Activated CD4-positive, alpha-beta T cell treated with anti-CD3 and anti-CD28 coated beads, Interleukin-2, Interleukin-6, amounts not matched to agents 100 ng/mL and 50 ng/mL, durations not matched to agents 16 hours and 8 hours (primary cell): ENCODE measurements at regions not wholly inside any gene's neighbourhood (a gene's known extent, or its start where the extent isn't known, plus 50 kb on each side); places are given as distances from the start of the nearest gene placed in this dataset.
"Not testable (repeated sequence)": the region's sequence is repeated elsewhere in the genome, so short reads cannot be mapped to it uniquely, and the experiment has no call there.

Source experiments
- DNase-seq: peaks from one replicate; pipeline ENCODE4 v3.0.0-alpha.2; 2020

DNA sequence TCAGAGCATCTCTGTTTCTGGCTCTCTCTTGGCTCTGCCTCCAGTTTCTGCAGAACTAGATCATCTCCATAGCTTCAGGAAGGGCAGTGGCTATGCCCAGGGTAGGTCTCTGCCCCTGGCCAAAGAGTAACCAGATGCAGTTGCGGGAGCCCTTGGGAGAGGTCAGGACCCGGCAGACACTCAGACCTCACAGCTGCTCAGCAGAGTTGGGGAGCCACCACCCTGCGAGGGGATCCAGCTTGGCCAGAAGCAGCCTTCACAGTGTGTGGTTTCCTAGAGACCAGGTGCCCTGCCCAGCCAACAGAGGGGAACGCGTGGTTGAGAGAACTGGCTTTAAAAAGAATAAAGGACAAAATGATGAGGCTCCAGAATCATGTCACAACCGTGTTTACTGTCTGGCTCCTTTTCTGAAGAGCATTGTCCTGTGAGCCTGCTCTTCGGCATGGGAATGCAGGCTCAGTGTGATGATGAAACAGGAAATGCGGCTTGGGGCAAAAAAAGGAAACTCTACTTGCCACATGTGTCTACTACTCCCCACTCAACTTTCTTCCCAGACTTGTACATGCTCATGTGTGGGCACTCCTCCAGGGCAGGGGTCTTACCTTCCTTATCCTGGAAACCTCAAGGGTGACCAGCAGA is 243.1 kb downstream of the INHBA start:
- no peak for DNase-seq

DNA sequence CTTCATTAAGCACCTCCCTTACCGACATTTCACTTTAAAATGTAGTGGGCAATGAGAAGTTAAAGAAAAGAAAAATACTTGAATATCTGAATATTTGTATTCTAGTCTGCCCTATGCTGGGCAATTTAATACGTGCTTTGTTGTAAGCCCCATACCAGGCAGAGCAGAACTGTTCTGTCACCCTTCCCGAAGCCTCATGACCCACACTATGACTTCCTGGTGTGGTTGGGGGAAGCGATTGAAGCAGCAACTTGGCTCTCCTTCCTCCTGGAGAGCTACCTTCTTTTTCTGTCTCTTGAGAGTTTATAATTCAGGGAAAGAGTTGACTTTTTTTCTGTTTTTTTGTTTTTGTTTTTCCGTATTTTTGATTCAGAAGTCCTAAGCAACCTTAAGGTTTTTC is 243.7 kb downstream of the INHBA start:
- no peak for DNase-seq

DNA sequence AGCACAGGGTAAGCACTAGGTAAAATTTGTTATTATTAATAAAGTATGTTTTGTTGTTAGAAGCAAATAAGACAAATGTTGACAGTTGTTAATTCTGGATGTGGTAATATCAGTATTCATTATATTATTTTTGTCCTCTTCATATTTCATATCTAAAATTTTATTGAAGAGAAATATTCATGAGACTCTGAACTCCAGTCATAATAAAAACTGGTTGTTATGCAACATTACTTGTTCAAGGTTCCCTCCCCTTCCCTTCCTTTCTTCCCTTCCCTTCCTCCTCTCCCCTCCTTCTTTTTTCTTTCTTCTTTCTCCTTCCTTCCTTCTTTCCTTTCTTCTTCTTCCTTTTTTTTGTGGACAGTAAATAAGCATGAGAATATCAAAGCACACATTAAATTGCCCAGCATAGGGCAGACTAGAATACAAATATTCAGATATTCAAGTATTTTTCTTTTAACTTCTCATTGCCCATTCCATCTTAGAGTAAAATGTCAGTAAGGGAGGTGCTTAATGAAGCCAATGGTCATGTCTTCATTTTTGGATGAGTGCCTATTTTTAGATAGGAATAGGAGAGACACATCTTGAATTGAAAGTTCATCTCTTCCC is 245.0 kb downstream of the INHBA start:
- no peak for DNase-seq

DNA sequence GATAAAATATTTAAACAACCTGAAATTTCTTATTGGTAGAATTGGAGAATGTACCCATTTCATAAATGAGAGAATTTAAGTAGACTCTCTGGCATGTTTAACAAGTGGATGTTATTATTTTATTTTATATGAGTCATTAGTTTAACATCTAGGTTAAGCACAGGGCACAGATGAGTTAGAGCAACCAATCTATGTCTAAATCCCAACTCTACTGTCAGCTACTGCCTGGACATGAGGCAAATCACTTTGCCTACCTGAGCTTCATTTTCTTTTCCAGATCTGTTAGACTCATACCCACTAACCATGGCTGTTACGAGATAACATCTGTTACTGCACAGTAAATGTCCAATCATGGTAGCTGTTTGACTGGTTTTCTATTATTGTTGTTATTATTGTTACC is 251.1 kb downstream of the INHBA start:
- DNase-seq = no peak

DNA sequence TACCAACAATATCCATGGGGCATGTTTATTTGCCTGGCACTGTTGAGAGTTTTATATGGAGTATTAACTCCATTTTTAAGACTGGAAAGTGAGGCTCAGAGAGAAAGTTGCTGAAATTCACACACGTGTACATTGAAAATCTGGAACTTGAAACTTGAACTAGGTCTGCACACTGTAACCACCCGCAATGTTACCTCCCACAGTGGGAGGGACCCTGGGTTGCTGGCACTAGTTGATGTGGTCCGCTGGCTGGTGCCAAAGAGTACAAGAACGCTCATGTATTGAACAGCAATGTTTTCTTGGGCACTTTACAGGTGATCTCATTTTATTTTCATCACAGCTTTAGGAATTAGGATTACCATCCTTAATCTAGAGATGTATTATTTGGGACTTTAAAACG is 253.2 kb downstream of the INHBA start:
- DNase-seq = no peak

DNA sequence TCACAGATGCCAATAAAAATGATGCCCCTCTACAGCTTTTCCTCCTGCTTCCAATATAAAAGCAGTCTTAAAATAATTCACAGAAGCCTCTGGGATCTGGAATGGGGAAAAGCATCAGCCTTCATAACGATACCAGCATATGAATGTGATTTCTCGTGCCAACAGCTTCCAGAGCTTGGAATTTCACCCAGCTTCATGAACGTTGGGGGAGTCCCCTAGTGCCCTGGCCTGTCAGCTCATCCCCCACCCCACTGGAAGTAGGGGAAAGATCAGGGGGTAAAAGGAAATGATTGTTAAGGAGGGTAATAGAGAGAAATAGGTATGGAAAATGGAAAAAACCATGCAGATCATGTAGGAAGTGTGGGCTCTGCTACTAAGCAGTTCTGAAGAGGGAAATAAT is 253.6 kb downstream of the INHBA start:
- DNase-seq = no peak

DNA sequence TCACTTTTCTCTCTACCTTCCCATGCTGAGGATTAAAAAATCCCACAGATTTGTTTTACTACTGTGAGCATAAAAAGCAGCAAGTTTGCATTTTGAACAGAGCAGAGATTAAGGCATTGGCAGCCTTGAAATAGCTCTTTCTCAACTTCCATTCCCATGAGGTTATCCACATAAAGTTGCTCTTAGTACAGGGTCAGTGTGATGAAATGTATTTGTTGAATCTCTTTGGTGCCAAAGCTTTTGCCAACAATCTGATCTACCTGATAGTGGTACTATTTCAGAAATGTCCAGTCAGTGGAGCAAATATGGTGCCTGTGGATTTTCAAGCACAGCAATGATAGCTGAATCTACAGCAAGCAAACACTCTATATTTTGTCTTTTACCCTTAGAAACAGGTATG is 254.8 kb downstream of the INHBA start:
- no peak for DNase-seq

DNA sequence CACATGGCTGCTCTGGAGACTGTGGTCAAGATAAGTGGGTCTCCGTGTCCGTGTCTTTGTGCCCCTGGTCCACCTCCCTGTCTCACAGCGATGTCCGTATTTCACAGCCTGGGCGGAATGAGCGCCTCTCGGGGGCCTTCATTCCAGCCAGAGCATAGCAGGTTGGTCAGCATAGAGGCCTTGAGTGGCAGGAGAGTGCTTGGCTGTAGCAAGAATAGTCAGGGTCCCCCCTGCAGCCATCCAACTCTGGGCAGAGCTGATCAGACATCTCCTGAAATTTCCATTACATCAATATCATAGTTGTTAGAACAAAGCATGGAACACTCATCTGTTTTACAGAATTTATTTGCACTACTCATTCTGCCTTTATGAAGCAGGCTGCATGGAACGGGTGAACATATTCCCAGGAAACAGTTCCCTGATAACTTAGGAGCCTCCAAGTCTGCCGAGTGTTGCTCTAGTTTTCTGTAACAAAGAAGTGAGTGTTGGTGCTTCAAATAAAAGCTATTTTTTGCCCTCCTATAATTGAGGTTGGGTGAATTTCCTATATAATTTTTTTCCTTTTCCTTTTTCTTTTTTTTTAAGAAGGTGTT is 255.3 kb downstream of the INHBA start:
- no peak for DNase-seq

DNA sequence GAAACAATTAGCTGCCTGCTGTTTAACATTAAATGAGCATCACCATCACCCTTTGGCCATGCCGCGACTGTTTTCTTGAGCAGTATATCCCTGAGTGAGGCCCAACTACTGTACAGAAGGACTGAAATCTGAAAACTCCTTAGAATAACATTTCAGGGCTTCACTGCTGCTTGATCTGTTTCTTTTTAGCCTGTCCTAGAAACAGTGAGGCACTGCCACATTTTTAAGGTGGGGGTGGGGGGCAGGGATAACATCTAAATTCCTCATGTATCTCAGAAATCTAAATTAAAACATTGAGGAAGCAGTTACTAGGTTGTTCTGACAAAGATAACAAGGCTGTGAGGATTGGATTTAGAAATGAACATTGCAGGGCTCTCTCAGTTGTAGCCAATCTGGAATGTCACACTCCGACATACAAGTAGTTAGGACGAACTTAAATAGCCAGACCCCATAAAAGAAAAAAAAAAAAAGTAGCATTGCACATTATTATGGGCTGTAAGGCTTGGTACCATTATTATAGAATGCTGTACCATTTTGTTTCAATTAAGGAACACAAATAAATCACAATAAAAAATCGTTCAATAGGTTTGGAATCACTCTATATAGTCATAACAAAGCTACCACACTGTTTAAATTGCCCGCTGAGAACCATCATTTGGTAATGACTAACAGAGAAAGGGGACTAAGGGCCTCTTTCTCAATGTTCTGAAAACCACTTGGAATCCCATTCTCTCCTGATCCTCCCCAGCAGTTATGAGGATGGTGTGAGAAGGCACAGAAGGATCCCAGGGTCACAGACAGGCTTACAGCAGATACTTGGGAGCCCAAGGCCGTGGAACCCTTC is 256.1 kb downstream of the INHBA start:
- no peak for DNase-seq

DNA sequence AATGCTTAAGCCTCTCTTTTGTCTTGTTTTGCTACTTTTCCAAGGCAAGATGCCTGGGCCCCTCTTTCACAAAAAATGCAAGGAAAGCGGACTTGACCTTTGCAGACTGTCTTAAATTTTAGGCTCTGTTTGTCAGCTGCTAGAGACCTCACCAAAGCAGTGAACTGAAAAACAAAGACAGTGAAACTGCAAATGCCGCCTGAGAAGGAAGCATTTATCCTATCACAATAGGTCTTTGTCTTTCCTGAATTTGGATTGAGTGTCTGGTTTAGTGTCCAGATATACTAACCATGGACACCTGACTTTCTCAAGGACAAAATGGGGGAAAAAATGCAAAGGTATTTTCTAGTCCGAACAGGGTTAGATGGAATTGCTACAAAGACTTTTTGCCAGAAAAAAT is 256.9 kb downstream of the INHBA start:
- DNase-seq = no peak

DNA sequence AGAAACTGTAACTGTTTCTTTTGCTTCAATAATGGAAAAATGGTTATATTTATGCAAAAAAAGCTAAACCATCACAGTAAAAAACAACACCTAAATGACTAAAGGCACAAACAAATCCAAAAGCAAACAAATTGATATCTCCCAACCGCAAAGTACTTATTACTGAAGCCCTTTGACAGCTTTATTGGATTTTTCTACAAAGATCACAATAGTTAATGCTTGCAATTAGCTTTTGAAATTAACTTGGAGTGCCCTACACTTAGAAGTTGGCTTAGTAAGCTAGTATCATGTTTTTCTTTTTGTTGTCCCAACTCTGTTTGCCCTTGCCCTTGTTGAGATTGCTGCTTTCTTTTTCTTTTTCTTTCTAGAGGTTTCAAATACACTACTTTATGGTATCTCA is 257.5 kb downstream of the INHBA start:
- DNase-seq = no peak

DNA sequence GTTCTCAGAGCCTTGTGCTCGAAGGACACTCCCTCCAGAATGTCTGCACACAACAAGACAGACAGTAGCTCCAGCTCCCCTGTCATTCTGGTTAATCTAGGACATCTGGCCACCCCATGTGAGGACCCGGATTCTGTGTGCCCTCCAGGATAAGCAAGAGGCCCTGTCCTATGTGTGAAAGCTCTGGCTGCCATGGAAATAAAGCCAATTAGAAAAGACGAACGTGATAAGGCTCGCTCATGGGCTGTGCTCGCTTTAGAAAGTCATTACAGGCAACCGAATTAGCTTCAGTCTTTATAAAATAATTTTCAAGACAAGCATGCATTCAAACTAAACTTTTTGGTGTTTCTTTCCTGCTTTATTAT is 263.4 kb downstream of the INHBA start:
- no peak for DNase-seq

DNA sequence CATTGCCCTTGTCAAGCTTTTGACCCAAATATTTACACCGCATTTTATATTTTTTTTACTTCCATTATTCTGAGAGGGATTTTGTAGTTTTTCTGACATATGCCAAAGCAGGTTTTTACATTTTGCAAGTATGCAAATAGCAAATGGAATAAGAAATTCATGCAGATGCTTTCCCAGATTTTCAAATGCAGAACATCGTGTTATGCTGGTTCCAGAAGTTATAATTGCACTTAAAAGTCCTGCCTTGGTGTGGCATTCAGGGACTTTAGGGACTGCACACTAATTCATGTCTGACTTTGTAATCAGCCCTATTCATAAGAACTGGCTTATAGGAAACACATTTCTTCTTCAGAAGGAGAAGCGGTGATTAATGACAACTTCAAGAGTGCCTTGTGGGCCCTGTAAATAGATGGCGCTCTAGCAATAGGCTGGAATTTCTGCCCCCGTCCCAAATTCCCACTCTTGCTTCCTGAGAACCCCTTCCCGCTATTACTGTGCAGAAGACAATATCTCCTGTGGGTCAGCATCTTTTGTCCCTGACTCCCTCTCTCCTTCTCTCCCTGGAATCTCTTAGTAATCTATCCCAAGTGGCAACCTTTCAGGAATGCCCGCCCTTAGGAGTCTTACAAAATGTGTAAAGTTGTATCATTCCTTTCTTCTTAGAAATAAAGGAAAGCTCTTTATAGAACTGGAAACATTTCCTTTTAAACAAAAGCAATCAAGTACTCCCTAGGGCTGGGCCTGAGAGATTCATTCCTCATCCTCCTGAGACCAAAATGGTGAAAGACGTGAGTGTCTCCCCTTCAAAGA is 264.0 kb downstream of the INHBA start:
- no peak for DNase-seq

DNA sequence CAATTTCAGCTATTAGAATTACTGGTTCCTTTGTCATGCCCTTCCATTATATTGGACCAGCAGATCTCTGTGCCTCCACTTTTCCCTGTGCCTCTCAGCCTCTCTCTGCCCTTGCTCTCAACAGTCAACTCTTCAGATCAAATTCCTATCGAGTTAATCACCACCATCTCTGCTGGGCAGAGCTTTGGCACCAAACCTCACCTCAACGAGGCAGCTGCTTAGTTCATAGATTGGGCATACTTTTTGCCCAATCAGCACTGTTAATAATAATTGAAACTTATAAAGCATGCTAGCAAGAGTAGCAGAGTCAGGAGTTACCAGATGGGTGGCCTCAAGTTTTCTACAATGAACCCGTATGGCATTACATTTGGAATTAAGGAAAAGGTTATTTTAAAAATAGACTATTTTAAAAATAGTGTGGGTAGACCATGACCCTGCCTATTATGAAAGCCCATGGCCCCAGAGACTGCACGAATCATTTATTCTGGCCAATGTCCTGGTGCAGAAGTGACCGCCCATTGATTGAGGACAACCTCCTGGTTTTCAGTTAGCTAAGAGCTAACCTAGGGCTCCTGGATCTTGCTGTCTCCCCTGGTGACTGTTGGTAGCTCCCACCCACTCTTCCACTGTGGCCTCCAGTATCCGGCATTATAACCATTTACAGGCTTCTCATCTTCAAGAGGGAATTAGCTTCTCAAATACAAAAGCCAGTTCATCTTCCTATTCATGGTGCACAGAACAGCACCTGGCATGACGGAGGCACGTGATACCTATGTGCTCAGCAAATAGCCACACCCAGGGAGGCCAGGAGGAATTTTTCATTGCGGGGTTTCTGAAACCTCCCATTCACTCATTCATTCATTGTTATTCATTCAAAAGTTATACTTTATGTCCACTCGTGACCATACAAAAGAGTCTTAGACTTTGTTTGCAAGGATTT is 265.4 kb downstream of the INHBA start:
- no peak for DNase-seq

DNA sequence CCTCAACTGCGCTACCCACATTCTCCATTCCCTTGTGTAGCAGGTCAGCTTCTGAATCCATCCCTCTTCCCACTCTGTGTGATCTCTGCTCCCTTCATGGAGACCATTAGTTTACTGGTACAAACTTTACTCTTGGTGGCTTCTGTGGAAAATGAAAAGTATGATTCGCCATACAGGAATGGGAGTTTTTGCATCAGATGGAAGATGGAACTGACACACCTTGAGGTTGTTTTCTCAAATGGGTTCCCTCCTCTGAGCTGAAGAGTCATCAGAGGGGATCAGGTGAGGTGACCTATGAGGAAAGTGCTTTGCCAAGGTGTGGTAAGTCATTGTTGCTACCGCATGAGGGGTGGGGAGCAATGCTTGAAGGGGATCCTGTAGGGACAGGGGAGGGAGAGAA is 266.8 kb downstream of the INHBA start:
- no peak for DNase-seq

DNA sequence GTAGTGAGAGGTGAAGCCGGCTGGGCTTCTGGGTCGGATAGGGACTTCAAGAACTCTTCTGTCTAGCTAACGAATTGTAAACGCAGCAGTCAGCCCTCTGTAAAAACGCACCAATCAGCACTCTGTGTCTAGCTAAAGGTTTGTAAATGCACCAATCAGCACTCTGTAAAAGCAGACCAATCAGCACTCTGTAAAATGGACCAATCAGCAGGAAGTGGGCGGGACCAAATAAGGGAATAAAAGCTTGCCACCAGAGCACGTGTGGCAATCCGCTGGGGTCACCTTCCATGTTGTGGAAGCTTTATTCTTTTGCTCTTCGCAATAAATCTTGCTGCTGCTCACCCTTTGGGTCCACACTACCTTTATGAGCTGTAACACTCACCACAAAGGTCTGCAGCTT is 267.9 kb downstream of the INHBA start:
- not testable (repeated sequence) for DNase-seq

DNA sequence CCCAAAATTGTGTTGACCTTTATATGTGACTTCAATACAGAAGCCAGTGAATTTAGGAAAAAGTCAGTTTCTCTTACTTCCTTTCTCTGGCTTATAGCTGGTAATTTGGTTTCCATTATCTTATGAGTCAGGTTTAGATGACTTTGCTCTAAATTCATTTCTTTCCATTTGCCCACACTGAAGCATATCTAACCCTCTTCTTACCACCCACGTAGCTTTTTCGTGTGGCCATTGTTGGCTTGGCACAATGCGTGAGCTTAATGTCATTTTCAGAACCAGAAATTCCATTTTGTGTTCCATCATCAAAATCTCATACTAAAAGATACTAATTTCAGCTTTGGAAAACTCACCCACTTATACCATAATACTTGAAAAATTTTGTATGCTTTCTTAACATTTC is 271.2 kb downstream of the INHBA start:
- DNase-seq = no peak

DNA sequence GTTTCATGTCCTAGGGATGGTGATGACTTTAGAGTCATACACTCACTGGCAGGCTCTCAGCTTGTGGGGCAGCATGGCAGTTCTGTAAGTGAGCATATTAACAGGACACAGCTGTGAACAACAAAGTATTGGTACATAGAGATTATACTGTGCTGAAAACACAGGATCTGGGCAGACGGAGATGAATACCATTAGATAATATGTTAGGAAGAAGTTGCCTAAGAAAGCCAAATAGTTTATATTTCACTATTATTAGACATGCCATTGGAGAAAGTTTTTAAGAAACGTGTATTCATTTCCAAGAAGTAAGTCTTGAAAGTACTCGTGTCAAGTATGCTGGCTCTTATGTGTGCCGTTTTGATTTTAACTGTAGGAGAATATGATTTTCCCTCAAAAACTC is 274.5 kb downstream of the INHBA start:
- no peak for DNase-seq

DNA sequence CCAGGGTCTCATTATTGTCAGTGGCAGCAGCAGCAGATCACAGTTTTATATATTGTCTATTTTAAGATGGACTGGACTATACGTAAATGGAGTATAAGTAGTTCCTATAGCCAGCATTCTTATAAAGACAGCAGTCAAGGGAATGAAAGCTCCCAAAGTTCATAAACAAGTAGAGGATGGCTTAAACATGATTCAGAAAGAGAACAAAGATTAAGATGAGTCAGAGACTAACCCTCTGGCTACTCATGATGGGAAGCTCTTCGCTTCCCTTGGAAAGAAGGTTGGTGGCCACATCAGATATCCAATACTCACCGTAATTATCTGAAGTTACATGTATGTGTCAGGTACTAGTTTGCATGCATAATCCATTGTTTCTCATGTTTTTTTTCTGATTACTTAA is 277.0 kb downstream of the INHBA start:
- DNase-seq = no peak

DNA sequence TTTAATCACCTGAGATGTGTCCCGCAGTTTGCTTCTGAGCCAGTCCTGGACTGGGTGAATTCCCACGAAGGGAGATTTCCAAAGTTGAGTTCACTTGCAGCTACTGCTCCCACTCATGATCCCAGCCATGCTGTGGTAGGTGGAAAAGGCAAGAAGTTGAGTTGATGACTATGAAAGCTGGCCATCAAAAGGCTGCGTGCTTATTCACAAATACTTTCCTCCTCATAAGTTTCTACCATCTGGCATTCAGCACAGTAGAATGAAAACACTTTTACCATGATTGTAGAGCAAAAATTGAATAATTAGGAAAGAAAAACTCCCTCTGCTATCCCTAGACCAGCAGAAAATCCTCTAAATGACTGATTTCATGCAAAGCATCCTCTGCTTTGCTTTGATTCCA is 281.8 kb downstream of the INHBA start:
- no peak for DNase-seq

DNA sequence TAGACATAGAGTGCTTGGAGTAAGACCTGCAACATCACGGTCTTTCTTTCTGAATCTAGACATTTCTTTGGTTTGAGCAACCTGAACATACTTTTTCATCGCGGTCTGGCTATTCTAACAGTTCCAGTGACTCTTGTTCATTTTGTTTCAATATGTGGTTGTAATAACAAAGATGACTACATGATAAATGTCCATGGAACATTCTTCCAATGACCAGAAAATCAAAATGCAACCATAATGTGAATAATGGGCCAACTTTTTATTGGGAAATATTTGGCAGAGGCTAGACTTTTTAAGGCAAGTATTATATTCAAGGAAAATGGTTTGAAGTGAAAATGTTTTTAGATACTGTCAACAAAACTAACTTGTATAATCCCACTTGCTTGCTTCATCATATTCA is 282.5 kb downstream of the INHBA start:
- DNase-seq = no peak

DNA sequence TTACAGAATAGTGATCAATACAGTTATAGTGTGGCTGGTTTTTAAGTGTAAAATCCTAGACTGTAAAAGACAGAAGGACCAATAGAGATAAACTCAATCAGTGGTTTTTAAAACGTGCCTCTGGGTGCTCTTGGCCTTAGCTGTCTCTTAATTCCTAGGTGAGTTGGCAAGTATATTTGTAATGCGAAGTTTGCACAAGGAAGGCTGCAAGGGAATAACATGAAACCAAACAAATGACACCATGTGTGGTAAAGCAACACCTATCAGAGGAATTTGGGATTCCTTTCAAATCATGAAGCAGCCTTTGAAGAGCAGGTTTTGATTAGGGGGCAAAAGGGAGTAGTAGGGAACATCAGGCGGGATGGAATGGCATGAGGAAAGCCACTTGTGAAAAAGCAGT is 284.6 kb downstream of the INHBA start:
- no peak for DNase-seq
